NCI-H1092 treated with DMSO at 0.1 percent for 48 hours (cell line): ENCODE measurements at regions not wholly inside any gene's neighbourhood (a gene's known extent, or its start where the extent isn't known, plus 50 kb on each side); places are given as distances from the start of the nearest gene placed in this dataset.
"Not testable (repeated sequence)": the region's sequence is repeated elsewhere in the genome, so short reads cannot be mapped to it uniquely, and the experiment has no call there.

Experiments
- DNase-seq: peaks from one replicate; lab custom pipeline; 2025; lab: John Stamatoyannopoulos, UW

- no peak for DNase-seq
These were observed 139.3 kb upstream of the IER5L start for GRCh38 chr9:129317179-129318011.

GRCh38 chr9:129316281-129317030, 138.4 kb upstream of the IER5L start:
- no peak for DNase-seq

GRCh38 chr9:129313331-129313955, 135.4 kb upstream of the IER5L start:
- no peak for DNase-seq

GRCh38 chr9:129312251-129313122, 134.4 kb upstream of the IER5L start:
- no peak for DNase-seq

GRCh38 chr9:129311643-129312042, 133.6 kb upstream of the IER5L start:
- DNase-seq, result no peak

GRCh38 chr9:129310666-129311350, 132.7 kb upstream of the IER5L start:
- DNase-seq, result no peak

GRCh38 chr9:129309906-129310305, 131.8 kb upstream of the IER5L start:
- no peak for DNase-seq

GRCh38 chr9:129309041-129309430, 131.0 kb upstream of the IER5L start:
- DNase-seq, result no peak

- no peak for DNase-seq
These were observed 129.3 kb upstream of the IER5L start for GRCh38 chr9:129307227-129307970.

- no peak for DNase-seq
These were observed 128.4 kb upstream of the IER5L start for GRCh38 chr9:129306318-129306973.

- DNase-seq, result no peak
These were observed 127.2 kb upstream of the IER5L start for GRCh38 chr9:129305246-129305645.

GRCh38 chr9:129301941-129302340, 123.9 kb upstream of the IER5L start:
- DNase-seq, result no peak

GRCh38 chr9:129296195-129296594, 118.1 kb upstream of the IER5L start:
- DNase-seq, result not testable (repeated sequence)

- no peak for DNase-seq
These were observed 113.0 kb upstream of the IER5L start for GRCh38 chr9:129291041-129291501.

GRCh38 chr9:129290606-129291005, 112.5 kb upstream of the IER5L start:
- no peak for DNase-seq

GRCh38 chr9:129289883-129290282, 111.8 kb upstream of the IER5L start:
- DNase-seq, result no peak

GRCh38 chr9:129289131-129289731, 111.2 kb upstream of the IER5L start:
- DNase-seq, result no peak

GRCh38 chr9:129287619-129288305, 109.7 kb upstream of the IER5L start:
- peak; percentile 30 for DNase-seq
